ENCODE measurements at regions not wholly inside any gene's neighbourhood (a gene's known extent, or its start where the extent isn't known, plus 50 kb on each side); places are given as distances from the start of the nearest gene placed in this dataset.

DNA sequence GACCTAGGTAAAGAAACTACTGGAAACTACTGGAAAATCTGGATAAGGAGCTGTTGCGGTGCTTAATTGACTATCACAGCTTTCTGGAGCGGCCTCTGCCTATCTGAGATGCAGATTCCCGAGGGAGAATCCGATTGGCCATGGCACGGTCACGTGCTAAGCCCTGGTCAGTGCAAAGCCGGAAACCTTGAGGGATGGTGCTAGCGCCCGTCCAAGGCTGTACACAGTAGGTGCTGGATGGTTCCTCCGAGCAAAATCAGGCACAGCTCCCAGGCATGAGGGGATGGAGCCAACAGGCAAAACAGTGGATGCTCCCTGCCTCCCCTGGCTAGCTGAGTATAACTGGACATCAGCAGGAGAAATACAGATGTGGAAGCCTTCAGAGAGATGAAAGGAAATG, 238.7 kb upstream of the HES1 start:
- TF ChIP-seq EP300 (IDR thresholded peaks at IDR 0.05) (no peak), POLR2A (IDR thresholded peaks at IDR 0.05) (no peak), POLR2AphosphoS5 (IDR thresholded peaks at IDR 0.05) (no peak)
- TF ChIP-seq, protein P1, sequence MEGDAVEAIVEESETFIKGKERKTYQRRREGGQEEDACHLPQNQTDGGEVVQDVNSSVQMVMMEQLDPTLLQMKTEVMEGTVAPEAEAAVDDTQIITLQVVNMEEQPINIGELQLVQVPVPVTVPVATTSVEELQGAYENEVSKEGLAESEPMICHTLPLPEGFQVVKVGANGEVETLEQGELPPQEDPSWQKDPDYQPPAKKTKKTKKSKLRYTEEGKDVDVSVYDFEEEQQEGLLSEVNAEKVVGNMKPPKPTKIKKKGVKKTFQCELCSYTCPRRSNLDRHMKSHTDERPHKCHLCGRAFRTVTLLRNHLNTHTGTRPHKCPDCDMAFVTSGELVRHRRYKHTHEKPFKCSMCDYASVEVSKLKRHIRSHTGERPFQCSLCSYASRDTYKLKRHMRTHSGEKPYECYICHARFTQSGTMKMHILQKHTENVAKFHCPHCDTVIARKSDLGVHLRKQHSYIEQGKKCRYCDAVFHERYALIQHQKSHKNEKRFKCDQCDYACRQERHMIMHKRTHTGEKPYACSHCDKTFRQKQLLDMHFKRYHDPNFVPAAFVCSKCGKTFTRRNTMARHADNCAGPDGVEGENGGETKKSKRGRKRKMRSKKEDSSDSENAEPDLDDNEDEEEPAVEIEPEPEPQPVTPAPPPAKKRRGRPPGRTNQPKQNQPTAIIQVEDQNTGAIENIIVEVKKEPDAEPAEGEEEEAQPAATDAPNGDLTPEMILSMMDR (IDR thresholded peaks at IDR 0.05) = no peak
- Histone ChIP-seq H3K27ac (no peak overlapping the region), H3K4me3 (no peak overlapping the region), H3K4me1 (peaks cover 19% of the 10 kb centered on the region), H3K9me3 (no peaks in the 10 kb centered on the region), H3K27me3 (no peaks in the 10 kb centered on the region), H3K36me3 (no peaks in the 10 kb centered on the region)
- DNase-seq (ENCODE audit: low spot score in 2 of 2) = no peak
- WGBS = 97% methylated on average over 9 of the region's 10 CpGs

GRCh38 chr3:193897731-193898180, 238.2 kb upstream of the HES1 start:
- H3K36me3 ChIP-seq = no peaks in the 10 kb centered on the region
- H3K9me3 ChIP-seq = no peaks in the 10 kb centered on the region
- DNase-seq (ENCODE audit: low spot score in 2 of 2) = no peak
- TF ChIP-seq POLR2A (IDR thresholded peaks at IDR 0.05) (no peak), EP300 (IDR thresholded peaks at IDR 0.05) (no peak), POLR2AphosphoS5 (IDR thresholded peaks at IDR 0.05) (no peak)
- TF ChIP-seq, protein P1 (IDR thresholded peaks at IDR 0.05) = no peak
- no peaks in the 10 kb centered on the region for H3K27me3 ChIP-seq
- peaks cover 19% of the 10 kb centered on the region for H3K4me1 ChIP-seq
- H3K27ac ChIP-seq = no peak overlapping the region
- H3K4me3 ChIP-seq = no peak overlapping the region
- WGBS = 83% methylated on average over 10 of the region's 10 CpGs

- WGBS = 71% methylated on average over 1 of the region's 1 CpG
- TF ChIP-seq POLR2A (IDR thresholded peaks at IDR 0.05) = no peak
- TF ChIP-seq EP300 (IDR thresholded peaks at IDR 0.05) = no peak
- TF ChIP-seq, protein P1 (IDR thresholded peaks at IDR 0.05) = no peak
- no peak for TF ChIP-seq POLR2AphosphoS5 (IDR thresholded peaks at IDR 0.05)
- DNase-seq (ENCODE audit: low spot score in 2 of 2) = no peak
- no peak overlapping the region for H3K4me3 ChIP-seq
- no peaks in the 10 kb centered on the region for H3K9me3 ChIP-seq
- H3K27me3 ChIP-seq = no peaks in the 10 kb centered on the region
- no peak overlapping the region for H3K27ac ChIP-seq
- peaks cover 17% of the 10 kb centered on the region for H3K4me1 ChIP-seq
- no peaks in the 10 kb centered on the region for H3K36me3 ChIP-seq
These were observed 236.9 kb upstream of the HES1 start for GRCh38 chr3:193899001-193899400.

GRCh38 chr3:193901007-193901406, 234.9 kb upstream of the HES1 start:
- Histone ChIP-seq H3K4me1 (peaks cover 12% of the 10 kb centered on the region), H3K36me3 (no peaks in the 10 kb centered on the region), H3K27ac (no peak overlapping the region), H3K4me3 (no peak overlapping the region), H3K9me3 (no peaks in the 10 kb centered on the region), H3K27me3 (no peaks in the 10 kb centered on the region)
- TF ChIP-seq EP300 (IDR thresholded peaks at IDR 0.05) (no peak), POLR2AphosphoS5 (IDR thresholded peaks at IDR 0.05) (no peak), POLR2A (IDR thresholded peaks at IDR 0.05) (no peak)
- TF ChIP-seq, protein P1 (IDR thresholded peaks at IDR 0.05) = no peak
- no peak for DNase-seq (ENCODE audit: low spot score in 2 of 2)
- 100% methylated on average over 1 of the region's 1 CpG for WGBS

DNA sequence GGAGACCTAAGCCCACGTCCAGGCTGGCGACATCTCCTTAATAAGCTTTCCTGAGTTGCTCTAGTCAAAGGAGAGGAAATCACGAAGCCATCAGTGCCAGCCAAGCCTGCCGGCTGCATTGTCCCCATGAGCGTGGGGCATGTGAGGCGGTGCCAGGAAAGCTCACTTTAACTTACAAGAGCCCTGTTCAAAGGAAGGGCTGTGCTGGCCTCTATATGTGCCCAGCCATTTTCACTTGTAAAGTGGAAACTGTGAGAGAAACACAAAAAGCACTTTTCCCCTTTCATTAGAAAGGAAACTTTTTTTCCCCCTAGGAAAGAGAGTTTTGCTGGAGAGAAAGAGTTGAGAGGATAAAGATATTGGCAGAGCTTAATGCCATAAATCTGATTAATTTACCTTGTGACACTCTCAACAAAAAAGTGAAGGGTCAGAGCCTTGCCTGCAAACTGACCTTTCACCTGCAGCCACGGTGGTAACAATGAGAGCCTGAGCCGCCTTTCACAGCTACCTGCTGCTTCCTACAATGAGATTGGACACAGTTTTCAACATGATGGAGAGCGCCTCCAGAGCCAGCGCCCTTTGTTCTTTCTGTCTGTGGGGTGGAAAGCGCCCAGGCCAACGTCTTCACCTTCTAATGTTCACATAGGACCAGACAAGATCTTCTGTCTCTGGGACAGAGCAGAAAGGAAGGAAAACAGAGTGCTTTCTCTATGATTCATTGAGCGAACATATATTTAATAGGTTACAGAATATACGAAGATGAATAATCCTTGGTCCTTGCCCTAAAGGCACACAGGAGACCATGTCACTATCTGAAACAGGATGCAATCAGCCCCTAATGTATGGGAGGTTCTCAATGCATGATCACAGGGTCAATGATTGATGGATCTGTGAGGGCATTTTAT, 233.1 kb upstream of the HES1 start:
- Histone ChIP-seq H3K36me3 (no peaks in the 10 kb centered on the region), H3K27me3 (no peaks in the 10 kb centered on the region), H3K27ac (no peak overlapping the region), H3K9me3 (no peaks in the 10 kb centered on the region), H3K4me3 (no peak overlapping the region), H3K4me1 (peaks cover 7% of the 10 kb centered on the region)
- DNase-seq (ENCODE audit: low spot score in 2 of 2) = no peak
- TF ChIP-seq POLR2AphosphoS5 (IDR thresholded peaks at IDR 0.05) (no peak), EP300 (IDR thresholded peaks at IDR 0.05) (no peak), POLR2A (IDR thresholded peaks at IDR 0.05) (no peak)
- TF ChIP-seq, protein P1 (IDR thresholded peaks at IDR 0.05) = no peak
- WGBS = 69% methylated on average over 14 of the region's 14 CpGs

Measured in suprapubic skin (tissue), 4 donors.